ENCODE measurements at regions not wholly inside any gene's neighbourhood (a gene's known extent, or its start where the extent isn't known, plus 50 kb on each side); places are given as distances from the start of the nearest gene placed in this dataset.
"Not testable (repeated sequence)": the region's sequence is repeated elsewhere in the genome, so short reads cannot be mapped to it uniquely, and the experiment has no call there.

DNA sequence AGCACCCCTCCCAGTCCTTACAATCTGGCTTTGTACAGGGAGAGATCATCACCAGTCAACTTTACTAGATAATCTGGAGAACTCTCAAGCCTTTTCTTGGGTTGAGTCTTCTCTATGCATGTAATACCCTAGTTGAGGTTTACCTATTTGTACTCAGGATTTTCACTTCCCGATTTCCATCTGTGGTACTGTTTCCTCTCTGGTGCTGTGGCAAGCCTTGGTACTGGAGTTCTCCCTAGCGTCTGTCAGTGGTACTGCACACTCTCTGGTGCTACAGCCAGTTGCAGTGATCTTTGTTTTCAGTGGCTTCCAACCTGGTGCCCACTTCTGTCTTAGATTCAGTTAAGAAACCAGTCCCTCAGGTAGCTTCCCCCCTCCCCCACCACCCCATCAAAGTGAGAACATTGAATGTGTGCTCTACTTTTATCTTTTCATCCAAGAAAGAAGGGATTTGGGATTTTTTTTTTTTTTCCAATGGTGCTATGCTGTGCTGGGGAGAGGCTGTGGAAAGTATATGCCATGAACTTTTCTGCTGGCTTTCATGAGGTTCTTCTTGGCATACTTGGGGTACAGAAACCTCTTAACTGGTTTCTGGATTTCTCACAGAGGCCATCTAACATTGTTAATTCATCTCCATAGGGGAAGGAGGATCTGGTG, 69.4 kb upstream of the EVL start:
- DNase-seq, result peak; percentile 71 to 74

DNA sequence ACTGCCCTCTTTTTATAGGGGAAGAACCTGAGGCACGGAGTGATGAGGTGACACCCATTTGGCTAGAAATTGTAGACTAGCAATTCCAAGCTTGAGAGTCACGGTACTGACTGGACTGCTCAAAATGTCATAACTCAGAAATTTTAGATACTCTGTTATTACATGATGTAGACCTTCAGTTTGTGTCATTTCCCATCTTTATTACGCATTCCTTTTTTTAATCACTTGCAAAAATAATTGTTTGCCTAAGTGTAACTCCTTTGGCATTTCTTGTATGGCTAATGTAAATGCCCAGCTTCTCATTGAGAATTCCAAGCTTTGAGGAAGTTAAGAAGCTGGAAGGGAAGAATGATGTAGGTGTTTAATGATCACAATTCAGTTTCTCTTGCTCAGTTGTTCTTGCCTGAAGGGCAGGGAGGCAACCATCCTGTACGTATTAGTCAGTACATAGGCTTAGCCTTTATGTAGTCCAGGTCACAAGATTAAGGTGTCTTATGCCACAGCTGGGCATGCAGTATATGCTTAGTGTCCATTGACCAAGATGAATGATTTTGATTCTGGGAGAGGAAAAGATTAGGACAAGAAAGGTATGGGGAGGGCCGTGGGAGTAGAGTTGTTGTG, 68.2 kb upstream of the EVL start:
- no peak for DNase-seq

DNA sequence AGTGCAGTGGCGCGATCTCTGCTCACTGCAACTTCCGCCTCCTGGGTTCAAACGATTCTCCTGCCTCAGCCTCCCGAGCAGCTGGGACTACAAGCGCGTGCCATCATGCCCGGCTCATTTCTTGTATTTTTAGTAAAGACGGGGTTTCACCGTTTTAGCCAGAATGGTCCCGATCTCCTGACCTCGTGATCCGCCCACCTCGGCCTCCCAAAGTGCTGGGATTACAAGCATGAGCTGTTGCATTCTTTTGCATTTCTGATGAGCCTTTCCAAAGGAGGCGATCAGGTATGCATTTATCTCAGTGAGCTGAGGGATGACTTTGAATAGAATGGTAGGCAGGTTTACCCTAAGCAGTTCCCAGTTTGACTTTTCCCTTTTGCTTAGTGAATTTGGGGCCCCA, 64.8 kb upstream of the EVL start:
- DNase-seq, result not testable (repeated sequence)

DNA sequence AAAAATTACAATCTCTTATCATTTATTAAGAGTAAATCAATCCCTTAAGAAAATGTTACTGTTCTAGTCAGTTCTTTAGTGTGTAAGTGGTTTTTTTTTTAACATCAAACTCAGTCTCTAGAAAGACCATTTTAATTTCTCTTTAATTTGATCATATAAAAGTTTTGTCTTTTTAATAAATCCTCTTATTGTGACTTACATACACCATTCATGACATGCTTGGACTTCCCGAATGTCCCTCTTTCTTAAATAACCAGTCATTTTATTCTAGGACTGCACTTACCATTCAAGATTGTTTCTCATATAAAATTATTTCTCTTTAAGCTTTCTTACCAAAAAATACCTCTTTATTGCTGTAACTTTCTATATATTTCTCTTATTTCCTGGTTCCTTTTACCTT, 60.8 kb upstream of the EVL start:
- no peak for DNase-seq

DNA sequence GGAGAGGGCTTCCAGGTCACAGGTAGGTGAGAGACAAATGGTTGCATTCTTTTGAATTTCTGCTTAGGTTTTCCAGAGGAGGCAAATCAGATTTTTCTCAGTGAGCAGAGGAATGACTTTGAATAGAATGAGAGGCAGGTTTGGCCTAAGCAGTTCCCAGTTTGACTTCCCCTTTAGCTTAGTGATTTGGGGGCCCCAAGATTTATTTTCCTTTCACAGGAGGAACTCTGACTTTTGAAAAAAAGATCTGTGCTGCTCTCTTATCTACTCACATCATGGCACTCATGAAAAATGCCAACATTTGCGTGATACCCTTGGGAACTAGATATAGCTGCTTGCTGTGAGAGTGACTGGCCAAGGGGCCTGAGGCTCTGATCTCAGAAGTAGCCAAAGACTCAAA, 58.0 kb upstream of the EVL start:
- no peak for DNase-seq

DNA sequence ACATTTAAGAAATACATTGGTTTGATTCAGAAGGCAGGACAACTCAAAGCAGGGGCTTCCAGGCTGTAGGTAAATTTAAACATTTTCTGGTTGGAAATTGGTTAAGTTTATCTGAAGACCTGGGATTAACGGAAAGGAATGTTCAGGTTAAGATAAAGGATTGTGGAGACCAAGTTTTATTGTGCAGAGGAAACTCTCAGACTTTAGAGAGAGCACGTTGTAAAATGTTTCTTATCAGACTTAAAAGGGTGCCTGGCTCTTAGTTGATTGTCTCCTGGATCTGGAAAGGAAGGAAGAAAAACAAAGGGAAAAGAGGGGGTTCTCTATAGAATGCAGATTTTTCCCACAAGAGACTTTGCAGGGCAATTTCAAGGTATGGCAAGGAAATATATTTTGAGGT, 55.4 kb upstream of the EVL start:
- DNase-seq, result not testable (repeated sequence)

DNA sequence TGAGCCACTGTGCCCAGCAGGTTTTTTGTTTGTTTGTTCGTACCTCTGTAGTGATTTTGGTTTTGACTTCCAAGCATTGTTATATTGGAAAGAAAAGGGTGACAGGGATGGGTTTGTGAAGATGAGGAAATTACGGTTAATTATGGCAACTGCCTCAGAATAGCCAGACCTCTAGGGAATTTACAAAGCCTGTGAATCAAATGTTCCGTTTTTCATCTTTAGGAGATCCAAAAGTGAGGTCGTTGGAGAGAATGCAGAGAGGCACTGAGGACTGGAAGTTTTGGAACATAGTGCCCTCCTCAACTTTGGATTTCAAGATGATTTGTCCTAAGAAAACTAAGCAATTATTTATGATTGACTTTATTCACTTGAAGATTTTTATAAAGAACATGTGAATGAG, 54.5 kb upstream of the EVL start:
- DNase-seq, result no peak

DNA sequence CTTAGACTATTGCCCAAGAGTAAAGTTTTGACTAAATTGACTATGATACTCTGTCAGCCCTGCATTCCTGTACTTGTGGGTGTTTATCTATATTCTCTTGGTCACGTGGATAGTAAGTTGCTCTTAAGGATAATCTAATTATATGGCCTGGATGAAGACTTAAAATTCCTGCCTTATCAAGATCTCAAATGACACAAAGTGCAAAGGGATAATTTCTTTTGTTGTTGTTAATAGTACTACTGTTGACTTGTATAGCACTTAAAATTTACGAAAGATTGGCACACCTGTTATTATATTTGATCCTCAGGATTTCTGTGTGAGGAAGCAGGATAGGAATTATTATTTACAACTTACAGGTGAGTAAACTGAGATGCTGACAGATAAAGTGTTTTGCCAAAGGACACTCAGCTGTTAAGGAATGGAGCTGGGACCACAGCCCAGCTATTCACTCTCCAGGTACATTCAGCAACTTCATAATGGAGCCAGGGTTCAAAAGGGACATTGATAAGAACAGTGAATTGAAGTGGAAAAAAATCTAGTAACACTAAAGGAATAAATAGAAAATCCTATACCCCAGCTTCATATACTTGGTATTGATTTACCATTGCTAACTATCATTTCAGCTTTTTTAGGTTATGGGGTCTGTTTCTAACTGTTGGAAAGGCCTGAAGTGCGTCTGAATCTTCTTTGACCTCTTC, 53.4 kb upstream of the EVL start:
- no peak for DNase-seq

DNA sequence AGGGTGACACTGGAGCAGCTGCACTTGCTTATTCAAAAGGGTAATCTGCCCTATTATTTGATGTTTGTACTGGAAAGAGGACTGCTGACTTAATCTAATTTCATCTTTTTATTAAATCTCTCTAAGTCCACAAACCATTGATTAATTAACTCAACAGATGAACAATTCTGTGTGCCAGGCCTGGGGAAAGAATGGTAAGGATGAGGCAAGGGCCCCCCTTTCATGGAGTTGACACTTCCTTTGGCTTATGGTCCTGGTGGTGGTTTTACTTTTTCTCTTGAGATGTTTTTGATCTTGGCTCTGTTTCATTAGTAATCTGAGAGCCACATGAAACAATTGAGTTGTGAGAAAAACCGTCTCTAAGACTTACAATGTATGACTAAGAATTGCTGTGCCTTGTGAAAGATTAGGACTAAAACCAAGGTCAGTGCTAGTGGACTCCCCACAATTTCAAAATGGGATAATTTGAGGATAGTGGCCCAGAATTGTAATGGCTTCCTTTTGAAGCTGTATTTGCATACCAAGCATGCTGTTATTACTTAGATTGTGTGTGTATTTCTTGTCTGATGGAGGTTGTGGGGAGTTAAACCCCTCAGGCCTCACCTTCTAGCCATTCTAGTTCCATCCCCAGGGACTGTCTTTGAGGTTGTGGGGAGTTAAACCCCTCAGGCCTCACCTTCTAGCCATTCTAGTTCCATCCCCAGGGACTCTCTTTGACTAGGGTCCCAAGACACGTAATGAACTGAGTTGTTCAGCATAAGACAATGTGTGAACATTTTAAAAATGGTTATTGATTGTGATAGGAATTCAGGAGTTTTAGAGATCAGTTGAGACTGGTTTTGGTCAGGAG, 52.5 kb upstream of the EVL start:
- no peak for DNase-seq

DNA sequence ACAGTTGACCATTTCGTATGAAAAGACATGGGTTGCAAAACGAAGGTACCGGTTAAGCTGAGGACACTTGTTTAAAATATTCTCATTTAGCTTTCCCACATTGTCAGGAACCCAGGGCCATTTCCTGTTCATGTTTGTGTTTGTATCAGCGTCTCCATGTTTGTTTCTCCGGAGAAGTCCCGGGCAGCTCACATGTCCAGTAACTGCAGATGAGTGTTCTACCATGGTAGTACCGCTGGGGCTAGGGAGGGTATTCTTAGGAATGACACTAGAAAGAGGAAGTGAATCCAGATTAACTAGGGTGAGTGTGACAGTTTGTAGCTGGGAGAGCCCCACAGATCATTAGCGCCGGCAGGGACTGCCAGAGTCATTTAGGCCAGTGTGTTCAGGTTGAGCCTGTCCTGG, 50.0 kb upstream of the EVL start:
- no peak for DNase-seq

Measured in stimulated activated CD4-positive, alpha-beta T cell treated with anti-CD3 and anti-CD28 coated beads, Interleukin-2, amount 100 ng/mL, for 24 hours (primary cell).